ENCODE measurements at regions not wholly inside any gene's neighbourhood (a gene's known extent, or its start where the extent isn't known, plus 50 kb on each side); places are given as distances from the start of the nearest gene placed in this dataset.

GRCh38 chr3:94596887-94597566 is 534.2 kb downstream of the NSUN3 start:
- TF ChIP-seq CTCF (IDR thresholded peaks at IDR 0.05) (no peak), POLR2A (IDR thresholded peaks at IDR 0.05) (no peak), POLR2AphosphoS5 (IDR thresholded peaks at IDR 0.05) (no peak)
